Astrocyte (in vitro differentiated cells and primary cell): ENCODE measurements at regions not wholly inside any gene's neighbourhood (a gene's known extent, or its start where the extent isn't known, plus 50 kb on each side); places are given as distances from the start of the nearest gene placed in this dataset.
"Not testable (repeated sequence)": the region's sequence is repeated elsewhere in the genome, so short reads cannot be mapped to it uniquely, and the experiment has no call there.

ENCODE experiments used
- DNase-seq: peaks from one replicate; pipeline ENCODE4 v3.0.0-alpha.2; 2010; ENCODE audit warnings: low read depth
- FAIRE-seq: peaks from 2 replicates; lab custom pipeline; 2011; peaks lifted over from hg19 to GRCh38; lab: Jason Lieb, UNC
- H2AFZ ChIP-seq: 2 replicates; pipeline ENCODE4 v1.6.0; 2012; ENCODE audit warnings: low read depth, low read length, inconsistent platforms
- H3K27ac ChIP-seq: 2 replicates; pipeline ENCODE4 v1.5.1; 2011; ENCODE audit warnings: low read depth, low read length, inconsistent platforms
- H3K27me3 ChIP-seq: 2 replicates; pipeline ENCODE4 v1.6.0; 2011; ENCODE audit warnings: low read length, inconsistent platforms; ENCODE audit not compliant: insufficient read depth
- H3K36me3 ChIP-seq: 2 replicates; pipeline ENCODE4 v1.5.1; 2011; ENCODE audit warnings: low read length, inconsistent platforms; ENCODE audit not compliant: insufficient read depth
- H3K4me1 ChIP-seq: 2 replicates; pipeline ENCODE4 v1.5.1; 2011; ENCODE audit warnings: low read length, inconsistent platforms; ENCODE audit not compliant: insufficient read depth
- H3K4me2 ChIP-seq: 2 replicates; pipeline ENCODE4 v1.6.0; 2012; ENCODE audit warnings: low read length, inconsistent platforms
- H3K4me3 ChIP-seq: 2 replicates; pipeline ENCODE4 v1.5.1; 2011; ENCODE audit warnings: low read depth, mild to moderate bottlenecking, low read length, inconsistent platforms; ENCODE audit not compliant: insufficient read depth
- H3K79me2 ChIP-seq: 2 replicates; pipeline ENCODE4 v1.6.0; 2012; ENCODE audit warnings: mild to moderate bottlenecking, low read length, inconsistent platforms; ENCODE audit not compliant: insufficient read depth
- H3K9ac ChIP-seq: 2 replicates; pipeline ENCODE4 v1.6.0; 2012; ENCODE audit warnings: mild to moderate bottlenecking, low read length, inconsistent platforms
- H3K9me3 ChIP-seq: 2 replicates; pipeline ENCODE4 v1.5.1; 2012; ENCODE audit warnings: low read depth, mild to moderate bottlenecking, low read length, inconsistent platforms; ENCODE audit not compliant: insufficient read depth
- H4K20me1 ChIP-seq: 2 replicates; pipeline ENCODE4 v1.6.0; 2012; ENCODE audit warnings: low read length, inconsistent platforms; ENCODE audit not compliant: insufficient read depth
- H3K27ac Mint-ChIP-seq: one replicate; pipeline ENCODE4 v1.8.0; 2021; ENCODE audit warnings: mild to moderate bottlenecking, mixed read lengths; ENCODE audit not compliant: unreplicated experiment
- H3K27me3 Mint-ChIP-seq: one replicate; pipeline ENCODE4 v1.8.0; 2021; ENCODE audit warnings: low read depth, mixed read lengths; ENCODE audit not compliant: unreplicated experiment
- H3K36me3 Mint-ChIP-seq: one replicate; pipeline ENCODE4 v1.8.0; 2021; ENCODE audit warnings: low read depth, mixed read lengths; ENCODE audit not compliant: unreplicated experiment
- H3K4me1 Mint-ChIP-seq: one replicate; pipeline ENCODE4 v1.8.0; 2021; ENCODE audit warnings: low read depth, mixed read lengths; ENCODE audit not compliant: unreplicated experiment
- H3K4me3 Mint-ChIP-seq: one replicate; pipeline ENCODE4 v1.8.0; 2021; ENCODE audit warnings: mild to moderate bottlenecking, moderate library complexity, mixed read lengths; ENCODE audit not compliant: unreplicated experiment
- H3K9me3 Mint-ChIP-seq: one replicate; pipeline ENCODE4 v1.8.0; 2021; ENCODE audit warnings: mild to moderate bottlenecking, mixed read lengths; ENCODE audit not compliant: unreplicated experiment
- CTCF ChIP-seq: IDR thresholded peaks from 2 replicates; pipeline ENCODE4 v1.5.1; 2011; ENCODE audit warnings: low read depth, mild to moderate bottlenecking, inconsistent platforms, low read length, moderate library complexity; ENCODE audit not compliant: insufficient read depth
- EZH2 ChIP-seq: IDR thresholded peaks from 2 replicates; pipeline ENCODE4 v1.6.1; 2012; ENCODE audit warnings: mild to moderate bottlenecking, low read length, inconsistent platforms; ENCODE audit not compliant: insufficient read depth

- H3K79me2 ChIP-seq = no peaks in the 10 kb centered on the region
- peaks cover 11% of the 10 kb centered on the region for H3K9me3 Mint-ChIP-seq
- no peak overlapping the region for H3K4me2 ChIP-seq
- no peaks in the 10 kb centered on the region for H3K4me1 Mint-ChIP-seq
- H3K9ac ChIP-seq = no peak overlapping the region
- no peak overlapping the region for H2AFZ ChIP-seq
- no peaks in the 10 kb centered on the region for H3K36me3 ChIP-seq
- no peaks in the 10 kb centered on the region for H3K27me3 Mint-ChIP-seq
- H3K4me1 ChIP-seq = no peaks in the 10 kb centered on the region
- FAIRE-seq (no peak), DNase-seq (no peak)
- peaks cover 4% of the 10 kb centered on the region for H3K9me3 ChIP-seq
- no peak for TF ChIP-seq CTCF
- no peak for TF ChIP-seq EZH2
- no peak overlapping the region for H3K4me3 Mint-ChIP-seq
- no peak overlapping the region for H3K27ac ChIP-seq
- no peak overlapping the region for H3K27ac Mint-ChIP-seq
- no peaks in the 10 kb centered on the region for H3K27me3 ChIP-seq
- H3K36me3 Mint-ChIP-seq = no peaks in the 10 kb centered on the region
- H3K4me3 ChIP-seq = no peak overlapping the region
- no peaks in the 10 kb centered on the region for H4K20me1 ChIP-seq
Measured at GRCh38 chr5:56377573-56377972, 144.4 kb upstream of the ANKRD55 start.

GRCh38 chr5:56376128-56376527, 143.0 kb upstream of the ANKRD55 start:
- Histone ChIP-seq H3K4me3 (no peak overlapping the region), H3K27me3 (no peaks in the 10 kb centered on the region), H2AFZ (no peak overlapping the region), H3K36me3 (no peaks in the 10 kb centered on the region), H3K9ac (no peak overlapping the region), H3K27ac (no peak overlapping the region), H3K4me2 (no peak overlapping the region), H3K9me3 (peaks cover 4% of the 10 kb centered on the region), H4K20me1 (no peaks in the 10 kb centered on the region), H3K79me2 (no peaks in the 10 kb centered on the region), H3K4me1 (no peaks in the 10 kb centered on the region)
- Mint-ChIP-seq H3K27me3 (no peaks in the 10 kb centered on the region), H3K9me3 (peaks cover 12% of the 10 kb centered on the region), H3K27ac (no peak overlapping the region), H3K4me3 (no peak overlapping the region), H3K36me3 (no peaks in the 10 kb centered on the region), H3K4me1 (no peaks in the 10 kb centered on the region)
- no peak for TF ChIP-seq CTCF
- no peak for TF ChIP-seq EZH2
- no peak for FAIRE-seq
- no peak for DNase-seq

DNA sequence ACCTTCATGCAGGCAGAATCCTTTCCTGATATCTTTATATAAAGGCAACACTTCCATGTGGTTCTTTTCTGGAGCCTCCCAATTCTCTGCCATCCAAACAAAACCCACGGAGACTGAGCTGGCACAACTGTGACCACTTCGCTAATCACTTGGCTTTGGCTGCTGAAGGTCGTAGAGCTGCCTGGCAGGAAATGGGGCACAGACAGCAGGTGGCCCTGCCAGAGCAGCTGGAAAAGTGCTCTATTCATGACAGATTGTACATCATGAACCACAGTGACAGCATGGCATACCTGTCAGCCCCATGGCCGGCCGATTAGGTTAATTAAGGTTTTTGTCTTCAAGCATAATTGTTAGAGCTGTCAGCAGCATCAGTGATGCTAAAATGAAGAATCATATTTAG, 141.9 kb upstream of the ANKRD55 start:
- Mint-ChIP-seq H3K27ac (no peak overlapping the region), H3K9me3 (peaks cover 12% of the 10 kb centered on the region), H3K4me1 (no peaks in the 10 kb centered on the region), H3K4me3 (no peak overlapping the region), H3K36me3 (no peaks in the 10 kb centered on the region), H3K27me3 (no peaks in the 10 kb centered on the region)
- no peaks in the 10 kb centered on the region for H3K27me3 ChIP-seq
- H3K79me2 ChIP-seq = no peaks in the 10 kb centered on the region
- H3K4me1 ChIP-seq = no peaks in the 10 kb centered on the region
- peaks cover 4% of the 10 kb centered on the region for H3K9me3 ChIP-seq
- FAIRE-seq (no peak), DNase-seq (no peak)
- no peak overlapping the region for H3K4me2 ChIP-seq
- no peak overlapping the region for H3K4me3 ChIP-seq
- no peak overlapping the region for H2AFZ ChIP-seq
- H3K27ac ChIP-seq = no peak overlapping the region
- TF ChIP-seq CTCF (no peak), EZH2 (no peak)
- H3K36me3 ChIP-seq = no peaks in the 10 kb centered on the region
- no peak overlapping the region for H3K9ac ChIP-seq
- H4K20me1 ChIP-seq = no peaks in the 10 kb centered on the region

- H3K27ac Mint-ChIP-seq, H3K36me3 ChIP-seq, H3K9ac ChIP-seq, H3K27ac ChIP-seq, H3K4me1 ChIP-seq, H3K9me3 ChIP-seq, H3K4me1 Mint-ChIP-seq, H3K79me2 ChIP-seq, H4K20me1 ChIP-seq, H3K27me3 Mint-ChIP-seq, FAIRE-seq, H3K4me3 Mint-ChIP-seq, H3K4me3 ChIP-seq, H2AFZ ChIP-seq, H3K27me3 ChIP-seq, H3K36me3 Mint-ChIP-seq, H3K4me2 ChIP-seq, DNase-seq: not testable (repeated sequence)
- H3K9me3 Mint-ChIP-seq = peaks cover 12% of the 10 kb centered on the region
Measured at GRCh38 chr5:56372491-56372890, 139.4 kb upstream of the ANKRD55 start.
